GM23338 (cell line): ENCODE measurements at regions not wholly inside any gene's neighbourhood (a gene's known extent, or its start where the extent isn't known, plus 50 kb on each side); places are given as distances from the start of the nearest gene placed in this dataset.

ENCODE experiments used
- ATAC-seq: fragments of 200-7000 bp; cut with Tn5 transposase; 3 replicates; pipeline ENCODE4 v1.9.1; 2020
- DNase-seq: peaks from one replicate; pipeline ENCODE4 v3.0.0-alpha.2; 2015; ENCODE audit warnings: low spot score
- H2AFZ ChIP-seq: fragments of 200-600 bp; sonication (generic); 2 replicates; pipeline ENCODE4 v1.8.0; 2016; ENCODE audit warnings: antibody characterized with exemption, mild to moderate bottlenecking, moderate library complexity
- H3F3A ChIP-seq: fragments of 200-600 bp; sonication (generic); replicated peaks from 2 replicates; pipeline ENCODE4 v1.8.0; 2017; ENCODE audit warnings: antibody characterized with exemption, mixed run types, low read depth
- H3K27ac ChIP-seq: fragments of 200-600 bp; sonication (generic); 2 replicates; pipeline ENCODE4 v1.6.1; 2016; ENCODE audit warnings: low read depth
- H3K27me3 ChIP-seq: fragments of 200-600 bp; sonication (generic); 2 replicates; pipeline ENCODE4 v1.8.0; 2016; ENCODE audit warnings: mild to moderate bottlenecking, mixed run types, moderate library complexity; ENCODE audit not compliant: insufficient read depth
- H3K36me3 ChIP-seq: fragments of 200-600 bp; sonication (generic); 2 replicates; pipeline ENCODE4 v1.8.0; 2016; ENCODE audit warnings: mild to moderate bottlenecking; ENCODE audit not compliant: insufficient read depth
- H3K4me1 ChIP-seq: fragments of 200-600 bp; sonication (generic); 2 replicates; pipeline ENCODE4 v1.8.0; 2016; ENCODE audit warnings: mild to moderate bottlenecking, moderate library complexity; ENCODE audit not compliant: insufficient read depth
- H3K4me2 ChIP-seq: fragments of 200-600 bp; sonication (generic); 2 replicates; pipeline ENCODE4 v1.7.1; 2017; ENCODE audit warnings: mixed run types
- H3K4me3 ChIP-seq: fragments of 200-600 bp; sonication (generic); 2 replicates; pipeline ENCODE4 v1.6.1; 2016; ENCODE audit warnings: mixed run types
- H3K79me2 ChIP-seq: fragments of 200-600 bp; sonication (generic); replicated peaks from 2 replicates; pipeline ENCODE4 v1.8.0; 2017; ENCODE audit warnings: mild to moderate bottlenecking; ENCODE audit not compliant: insufficient read depth
- H3K9me2 ChIP-seq: fragments of 200-600 bp; sonication (generic); 2 replicates; pipeline ENCODE4 v1.8.0; 2017; ENCODE audit not compliant: insufficient read depth
- H4K20me1 ChIP-seq: fragments of 200-600 bp; sonication (generic); replicated peaks from 2 replicates; pipeline ENCODE4 v1.8.0; 2017; ENCODE audit warnings: mild to moderate bottlenecking; ENCODE audit not compliant: insufficient read depth
- H3K27ac Mint-ChIP-seq: 2 replicates; pipeline ENCODE4 v1.8.0; 2020; ENCODE audit warnings: inconsistent platforms, mild to moderate bottlenecking, moderate library complexity, mixed read lengths
- H3K27me3 Mint-ChIP-seq: 3 replicates; pipeline ENCODE4 v1.8.0; 2022; ENCODE audit warnings: low read depth, mild to moderate bottlenecking, moderate library complexity, mixed read lengths, inconsistent platforms; ENCODE audit not compliant: insufficient read depth, poor library complexity
- H3K36me3 Mint-ChIP-seq: 3 replicates; pipeline ENCODE4 v1.8.0; 2021; ENCODE audit warnings: low read depth, mild to moderate bottlenecking, inconsistent platforms, moderate library complexity, mixed read lengths
- H3K4me1 Mint-ChIP-seq: 3 replicates; pipeline ENCODE4 v1.8.0; 2020; ENCODE audit warnings: mild to moderate bottlenecking, inconsistent platforms, mixed read lengths
- H3K4me3 Mint-ChIP-seq: 3 replicates; pipeline ENCODE4 v1.8.0; 2021; ENCODE audit warnings: moderate library complexity, mild to moderate bottlenecking, inconsistent platforms, mixed read lengths
- H3K9me3 Mint-ChIP-seq: 3 replicates; pipeline ENCODE4 v1.8.0; 2020; ENCODE audit warnings: moderate library complexity, mild to moderate bottlenecking, inconsistent platforms, mixed read lengths
- CREB1 ChIP-seq: fragments of 250-450 bp; sonication (Bioruptor Pico); IDR thresholded peaks from 2 replicates; pipeline ENCODE4 v1.5.0; 2020; ENCODE audit warnings: low read depth, mild to moderate bottlenecking, moderate library complexity
- CTCF ChIP-seq, 2 experiments: fragments of 200-600 bp in 1 of 2; sonication (generic) in 1 of 2; conservative IDR thresholded peaks; 2 replicates each; pipeline versions ENCODE4 v1.5.1 to v1.6.1; 2016 to 2017; ENCODE audit warnings: antibody characterized with exemption in 2 of 2, low read depth in 2 of 2, mild to moderate bottlenecking in 2 of 2, moderate library complexity in 1 of 2
- EZH2 ChIP-seq: fragments of 200-600 bp; sonication (generic); IDR thresholded peaks from one replicate; pipeline ENCODE4 v1.8.0; 2017; ENCODE audit warnings: antibody characterized with exemption, mild to moderate bottlenecking, low read depth; ENCODE audit not compliant: unreplicated experiment
- JUNB ChIP-seq: IDR thresholded peaks from one replicate; pipeline ENCODE4 v1.6.1; 2016; ENCODE audit warnings: antibody characterized with exemption; ENCODE audit not compliant: unreplicated experiment
- NANOG ChIP-seq: IDR thresholded peaks from 2 replicates; pipeline ENCODE4 v1.6.1; 2016; ENCODE audit warnings: antibody characterized with exemption, borderline replicate concordance
- ZNF114 ChIP-seq: fragments of 250-450 bp; sonication (Bioruptor Pico); IDR thresholded peaks from 2 replicates; pipeline ENCODE4 v1.5.0; 2020; ENCODE audit warnings: mild to moderate bottlenecking, moderate library complexity
- ZNF462 ChIP-seq: fragments of 250-450 bp; sonication (Bioruptor Pico); IDR thresholded peaks from 2 replicates; pipeline ENCODE4 v1.5.0; 2020; ENCODE audit warnings: mild to moderate bottlenecking, moderate library complexity

DNA sequence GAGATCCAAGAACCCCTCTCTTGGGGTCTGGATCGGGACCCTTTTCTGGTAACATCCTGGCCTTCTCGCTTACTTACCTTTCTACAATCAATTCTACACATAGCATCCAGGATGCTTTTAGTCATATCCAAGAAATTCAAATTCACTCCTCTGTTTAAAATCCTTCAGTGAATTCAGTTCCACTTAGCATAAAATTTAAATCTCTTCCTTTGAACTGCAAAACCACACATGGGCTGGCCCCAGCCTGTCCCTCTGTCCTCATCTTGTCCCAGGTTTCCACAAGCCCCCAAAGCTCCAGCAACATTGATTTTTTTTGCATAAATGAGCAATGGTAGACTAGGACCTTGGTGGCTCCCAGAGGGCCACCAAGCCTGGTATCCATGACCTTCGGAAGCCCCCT is 96.4 kb upstream of the C16orf82 start:
- peaks cover 83% of the 10 kb centered on the region for H3K9me3 Mint-ChIP-seq
- no peak overlapping the region for H3K4me2 ChIP-seq
- no peaks in the 10 kb centered on the region for H4K20me1 ChIP-seq
- ATAC-seq (no peak), DNase-seq (no peak)
- no peak overlapping the region for H3K4me3 Mint-ChIP-seq
- H3K79me2 ChIP-seq = no peaks in the 10 kb centered on the region
- no peaks in the 10 kb centered on the region for H3K36me3 ChIP-seq
- no peak for TF ChIP-seq CREB1
- no peak overlapping the region for H3K27ac ChIP-seq
- H3K4me3 ChIP-seq = no peak overlapping the region
- no peak overlapping the region for H2AFZ ChIP-seq
- H3K27ac Mint-ChIP-seq = no peak overlapping the region
- no peaks in the 10 kb centered on the region for H3K4me1 Mint-ChIP-seq
- no peaks in the 10 kb centered on the region for H3K4me1 ChIP-seq
- H3K9me2 ChIP-seq = peaks cover 6% of the 10 kb centered on the region; the same call in 1 of the 2 replicates
- peaks cover 10% of the 10 kb centered on the region; the same call in 2 of the 3 replicates for H3K36me3 Mint-ChIP-seq
- H3K27me3 Mint-ChIP-seq = peaks cover 3% of the 10 kb centered on the region
- no peaks in the 10 kb centered on the region for H3K27me3 ChIP-seq
- H3F3A ChIP-seq = no peaks in the 10 kb centered on the region

GRCh38 chr16:26976873-26977272 is 89.9 kb upstream of the C16orf82 start:
- Histone ChIP-seq H3K79me2 (no peaks in the 10 kb centered on the region), H3F3A (no peaks in the 10 kb centered on the region), H3K9me2 (peaks cover 19% of the 10 kb centered on the region; the same call in 1 of the 2 replicates), H3K4me2 (no peak overlapping the region), H3K27me3 (no peaks in the 10 kb centered on the region), H2AFZ (no peak overlapping the region), H3K4me3 (no peak overlapping the region), H4K20me1 (no peaks in the 10 kb centered on the region), H3K36me3 (no peaks in the 10 kb centered on the region), H3K4me1 (no peaks in the 10 kb centered on the region), H3K27ac (no peak overlapping the region)
- peaks cover 6% of the 10 kb centered on the region for H3K27me3 Mint-ChIP-seq
- H3K4me1 Mint-ChIP-seq = no peaks in the 10 kb centered on the region
- H3K4me3 Mint-ChIP-seq = no peak overlapping the region
- H3K27ac Mint-ChIP-seq = no peak overlapping the region
- TF ChIP-seq ZNF114 (no peak), CTCF (conservative IDR thresholded peaks at IDR 0.05; ENCODE audit: low read depth in 2 of 2) (no peak), JUNB (no peak)
- H3K9me3 Mint-ChIP-seq = peaks cover 87% of the 10 kb centered on the region
- no peak for DNase-seq
- peaks cover 16% of the 10 kb centered on the region; the same call in 2 of the 3 replicates for H3K36me3 Mint-ChIP-seq
- no peak for ATAC-seq

GRCh38 chr16:26981266-26981938 is 85.3 kb upstream of the C16orf82 start:
- 0 out of 2 replicates have a peak, but pooled peaks cover 10% of the 10 kb centered on the region for H3F3A ChIP-seq
- no peaks in the 10 kb centered on the region for H3K27me3 ChIP-seq
- no peak overlapping the region for H2AFZ ChIP-seq
- Mint-ChIP-seq H3K27ac (no peak overlapping the region), H3K27me3 (peaks cover 10% of the 10 kb centered on the region), H3K4me3 (no peak overlapping the region), H3K4me1 (peaks cover 10% of the 10 kb centered on the region), H3K36me3 (peaks cover 23% of the 10 kb centered on the region), H3K9me3 (peaks cover 89% of the 10 kb centered on the region)
- peaks cover 31% of the 10 kb centered on the region for H3K9me2 ChIP-seq
- no peaks in the 10 kb centered on the region for H3K79me2 ChIP-seq
- H3K4me2 ChIP-seq = no peak overlapping the region
- DNase-seq (no peak), ATAC-seq (no peak)
- no peak overlapping the region for H3K4me3 ChIP-seq
- H3K27ac ChIP-seq = no peak overlapping the region
- H3K36me3 ChIP-seq = no peaks in the 10 kb centered on the region
- H4K20me1 ChIP-seq = no peaks in the 10 kb centered on the region
- H3K4me1 ChIP-seq = peaks cover 12% of the 10 kb centered on the region
- no peak for TF ChIP-seq EZH2
- TF ChIP-seq CREB1 = no peak
- no peak for TF ChIP-seq NANOG
- no peak for TF ChIP-seq ZNF462 (CRISPR knock-in tag)
